NB4 (cell line): ENCODE measurements at regions not wholly inside any gene's neighbourhood (a gene's known extent, or its start where the extent isn't known, plus 50 kb on each side); places are given as distances from the start of the nearest gene placed in this dataset.

Experiments
- CTCF ChIP-seq: IDR thresholded peaks from one replicate; pipeline ENCODE4 v1.5.1; 2012; ENCODE audit warnings: low read depth, low read length
- MAX ChIP-seq: IDR thresholded peaks from 2 replicates; pipeline ENCODE4 v1.6.1; 2011; ENCODE audit warnings: low read depth, low read length
- MYC ChIP-seq: IDR thresholded peaks from 2 replicates; pipeline ENCODE4 v1.6.1; 2011; ENCODE audit warnings: low read depth, low read length
- POLR2A ChIP-seq: IDR thresholded peaks from 2 replicates; pipeline ENCODE4 v1.6.1; 2011; ENCODE audit warnings: mild to moderate bottlenecking; ENCODE audit not compliant: insufficient read length; ENCODE audit errors: extremely low read depth

GRCh38 chr7:113810080-113810744, 108.6 kb downstream of the PPP1R3A start:
- TF ChIP-seq POLR2A (no peak), CTCF (no peak), MYC (no peak), MAX (no peak)
